ENCODE measurements at regions not wholly inside any gene's neighbourhood (a gene's known extent, or its start where the extent isn't known, plus 50 kb on each side); places are given as distances from the start of the nearest gene placed in this dataset.
A peak's percentile ranks its signal among the peaks of the same experiment; 100 is the strongest.

GRCh38 chr9:4921449-4921848 lies 63.6 kb upstream of the JAK2 start:
- no peak for DNase-seq

- no peak for DNase-seq
Measured at GRCh38 chr9:4922101-4922500, 63.0 kb upstream of the JAK2 start.

- DNase-seq, result no peak
Measured at GRCh38 chr9:4922730-4923129, 62.3 kb upstream of the JAK2 start.

- DNase-seq, result no peak
Measured at GRCh38 chr9:4923141-4923540, 61.9 kb upstream of the JAK2 start.

- peak; percentile 41 for DNase-seq
Measured at GRCh38 chr9:4923580-4924544, 61.2 kb upstream of the JAK2 start.

- DNase-seq, result no peak
Measured at GRCh38 chr9:4926239-4926638, 58.8 kb upstream of the JAK2 start.

- DNase-seq, result no peak
Measured at GRCh38 chr9:4927043-4927471, 58.0 kb upstream of the JAK2 start.

GRCh38 chr9:4927701-4928100 lies 57.4 kb upstream of the JAK2 start:
- DNase-seq, result no peak

- DNase-seq, result no peak
Measured at GRCh38 chr9:4929917-4930316, 55.2 kb upstream of the JAK2 start.

GRCh38 chr9:4932681-4933080 lies 52.4 kb upstream of the JAK2 start:
- DNase-seq, result no peak

- DNase-seq, result no peak
Measured at GRCh38 chr9:4933177-4933576, 51.9 kb upstream of the JAK2 start.

GRCh38 chr9:4933861-4934260 lies 51.2 kb upstream of the JAK2 start:
- DNase-seq, result no peak

- no peak for DNase-seq
Measured at GRCh38 chr9:4935001-4935672, 49.9 kb upstream of the JAK2 start.

Measured in CD4-positive, alpha-beta T cell treated with Interleukin-4 for 4 hours (primary cell).